ENCODE measurements at regions not wholly inside any gene's neighbourhood (a gene's known extent, or its start where the extent isn't known, plus 50 kb on each side); places are given as distances from the start of the nearest gene placed in this dataset.

DNA sequence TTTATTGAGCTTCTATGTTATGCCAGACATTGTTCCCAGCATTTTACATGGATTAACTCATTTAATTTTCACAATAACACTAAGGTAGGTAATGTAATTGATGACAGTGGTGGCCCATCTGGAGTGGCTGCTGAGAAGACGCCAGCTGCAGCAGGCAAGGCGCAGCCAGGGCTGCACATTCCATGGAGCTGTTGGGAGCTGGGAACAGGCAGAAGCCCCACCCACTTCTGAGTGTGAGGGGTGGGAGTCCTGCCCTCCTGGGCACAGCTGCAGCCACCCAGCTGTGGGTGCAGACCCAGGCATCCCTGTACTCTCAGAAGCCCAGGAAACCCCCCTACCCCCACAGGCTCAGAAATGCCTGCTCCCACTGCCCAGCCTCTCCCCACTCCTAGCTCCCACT is 183.3 kb downstream of the DEPDC1B start:
- TF ChIP-seq, protein P1, sequence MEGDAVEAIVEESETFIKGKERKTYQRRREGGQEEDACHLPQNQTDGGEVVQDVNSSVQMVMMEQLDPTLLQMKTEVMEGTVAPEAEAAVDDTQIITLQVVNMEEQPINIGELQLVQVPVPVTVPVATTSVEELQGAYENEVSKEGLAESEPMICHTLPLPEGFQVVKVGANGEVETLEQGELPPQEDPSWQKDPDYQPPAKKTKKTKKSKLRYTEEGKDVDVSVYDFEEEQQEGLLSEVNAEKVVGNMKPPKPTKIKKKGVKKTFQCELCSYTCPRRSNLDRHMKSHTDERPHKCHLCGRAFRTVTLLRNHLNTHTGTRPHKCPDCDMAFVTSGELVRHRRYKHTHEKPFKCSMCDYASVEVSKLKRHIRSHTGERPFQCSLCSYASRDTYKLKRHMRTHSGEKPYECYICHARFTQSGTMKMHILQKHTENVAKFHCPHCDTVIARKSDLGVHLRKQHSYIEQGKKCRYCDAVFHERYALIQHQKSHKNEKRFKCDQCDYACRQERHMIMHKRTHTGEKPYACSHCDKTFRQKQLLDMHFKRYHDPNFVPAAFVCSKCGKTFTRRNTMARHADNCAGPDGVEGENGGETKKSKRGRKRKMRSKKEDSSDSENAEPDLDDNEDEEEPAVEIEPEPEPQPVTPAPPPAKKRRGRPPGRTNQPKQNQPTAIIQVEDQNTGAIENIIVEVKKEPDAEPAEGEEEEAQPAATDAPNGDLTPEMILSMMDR (conservative IDR thresholded peaks at IDR 0.05), result no peak

DNA sequence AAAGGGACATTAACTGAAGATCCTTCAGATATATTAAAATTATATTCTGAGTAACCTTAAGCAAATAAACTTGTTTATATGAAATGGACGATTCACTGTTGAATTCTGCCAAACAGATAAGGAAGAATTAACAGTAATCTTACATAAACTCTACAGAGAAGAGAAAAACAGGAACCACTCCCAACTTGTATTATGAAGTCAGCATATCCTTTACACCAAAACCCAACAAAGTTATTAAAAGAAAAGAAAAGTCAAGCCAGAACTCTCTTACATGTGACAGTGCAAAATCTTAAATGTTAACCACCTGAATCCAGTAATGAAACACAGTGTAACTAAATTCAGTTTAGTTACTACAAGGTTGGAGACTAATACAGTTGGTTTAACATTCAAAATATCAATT is 185.8 kb downstream of the DEPDC1B start:
- H3K27ac ChIP-seq, result no peak overlapping the region
- TF ChIP-seq, protein P1 (conservative IDR thresholded peaks at IDR 0.05), result no peak

More for the DNA sequence above, 183.3 kb downstream of the DEPDC1B start:
- H3K27ac ChIP-seq, result no peak overlapping the region

- H3K27ac ChIP-seq, result no peak overlapping the region
- TF ChIP-seq, protein P1 (conservative IDR thresholded peaks at IDR 0.05), result no peak
These were observed 187.8 kb downstream of the DEPDC1B start for GRCh38 chr5:60512117-60512516.

GRCh38 chr5:60510663-60511062 is 189.3 kb downstream of the DEPDC1B start:
- TF ChIP-seq, protein P1 (conservative IDR thresholded peaks at IDR 0.05), result no peak
- H3K27ac ChIP-seq, result no peak overlapping the region

- no peak overlapping the region for H3K27ac ChIP-seq
- TF ChIP-seq, protein P1 (conservative IDR thresholded peaks at IDR 0.05), result no peak
These were observed 189.9 kb downstream of the DEPDC1B start for GRCh38 chr5:60510049-60510448.

DNA sequence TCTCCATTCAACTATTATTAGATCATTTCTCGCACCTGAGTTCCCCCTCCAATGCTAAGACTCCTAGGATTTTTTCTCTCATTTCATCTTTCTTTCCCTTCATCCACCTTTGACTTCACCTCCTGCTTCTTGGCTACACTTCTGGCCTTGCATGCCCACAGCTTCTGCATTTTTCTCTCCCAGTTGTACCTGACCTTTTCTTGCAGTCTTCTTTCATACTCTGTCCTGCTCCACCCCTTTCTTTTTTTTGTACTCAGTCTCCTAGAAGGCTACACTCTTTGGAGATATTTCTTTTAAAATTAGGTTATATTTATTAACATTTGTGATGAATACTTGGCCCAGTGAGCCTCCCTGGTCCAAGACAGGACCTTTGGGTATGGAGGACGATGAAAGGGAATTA is 190.4 kb downstream of the DEPDC1B start:
- H3K27ac ChIP-seq, result no peak overlapping the region
- TF ChIP-seq, protein P1 (conservative IDR thresholded peaks at IDR 0.05), result no peak

GRCh38 chr5:60507687-60508086 is 192.3 kb downstream of the DEPDC1B start:
- H3K27ac ChIP-seq, result no peak overlapping the region
- TF ChIP-seq, protein P1 (conservative IDR thresholded peaks at IDR 0.05), result no peak

All from VCaP (cell line).